ENCODE measurements at regions not wholly inside any gene's neighbourhood (a gene's known extent, or its start where the extent isn't known, plus 50 kb on each side); places are given as distances from the start of the nearest gene placed in this dataset.

- H3K36me3 ChIP-seq (ENCODE audit: insufficient read depth, low read length) = no peaks in the 10 kb centered on the region
- H3K9ac ChIP-seq (ENCODE audit: insufficient read length) = no peak overlapping the region
- no peak overlapping the region for H3K4me3 ChIP-seq
- TF ChIP-seq EZH2 (IDR thresholded peaks at IDR 0.05) (no peak), FOXP2 (optimal IDR thresholded peaks at IDR 0.05; ENCODE audit: control extremely low read depth, extremely low read length, insufficient read depth) (no peak), POLR2AphosphoS5 (IDR thresholded peaks at IDR 0.05; ENCODE audit: borderline replicate concordance, low read depth, low read length) (no peak)
- H3K27ac ChIP-seq = no peak overlapping the region
- no peaks in the 10 kb centered on the region for H3K9me3 ChIP-seq (ENCODE audit: low read depth, low read length)
- no peak for DNase-seq (ENCODE audit: low read depth, low spot score)
Observed at GRCh38 chr7:142460402-142461117, 202.7 kb upstream of the PRSS58 start.

- no peak overlapping the region for H3K27ac ChIP-seq
- no peak for DNase-seq (ENCODE audit: low read depth, low spot score)
- H3K36me3 ChIP-seq (ENCODE audit: insufficient read depth, low read length) = no peaks in the 10 kb centered on the region
- TF ChIP-seq POLR2AphosphoS5 (IDR thresholded peaks at IDR 0.05; ENCODE audit: borderline replicate concordance, low read depth, low read length) (no peak), FOXP2 (optimal IDR thresholded peaks at IDR 0.05; ENCODE audit: control extremely low read depth, extremely low read length, insufficient read depth) (no peak), EZH2 (IDR thresholded peaks at IDR 0.05) (no peak)
- no peak overlapping the region for H3K9ac ChIP-seq (ENCODE audit: insufficient read length)
- H3K9me3 ChIP-seq (ENCODE audit: low read depth, low read length) = no peaks in the 10 kb centered on the region
- H3K4me3 ChIP-seq = no peak overlapping the region
Observed at GRCh38 chr7:142459551-142459963, 201.7 kb upstream of the PRSS58 start.

GRCh38 chr7:142457146-142457703, 199.4 kb upstream of the PRSS58 start:
- Histone ChIP-seq H3K9me3 (ENCODE audit: low read depth, low read length) (no peaks in the 10 kb centered on the region), H3K4me3 (no peak overlapping the region)
- DNase-seq (ENCODE audit: low read depth, low spot score) = no peak

GRCh38 chr7:142455392-142455791, 197.5 kb upstream of the PRSS58 start:
- DNase-seq (ENCODE audit: low read depth, low spot score) = no peak
- Histone ChIP-seq H3K27ac (no peak overlapping the region), H3K9ac (ENCODE audit: insufficient read length) (no peak overlapping the region), H3K9me3 (ENCODE audit: low read depth, low read length) (no peaks in the 10 kb centered on the region), H3K36me3 (ENCODE audit: insufficient read depth, low read length) (no peaks in the 10 kb centered on the region), H3K4me3 (no peak overlapping the region)
- TF ChIP-seq EZH2 (IDR thresholded peaks at IDR 0.05) = no peak
- TF ChIP-seq FOXP2 (optimal IDR thresholded peaks at IDR 0.05; ENCODE audit: control extremely low read depth, extremely low read length, insufficient read depth) = no peak
- no peak for TF ChIP-seq POLR2AphosphoS5 (IDR thresholded peaks at IDR 0.05; ENCODE audit: borderline replicate concordance, low read depth, low read length)

More at GRCh38 chr7:142457146-142457703, 199.4 kb upstream of the PRSS58 start:
- Histone ChIP-seq H3K9ac (ENCODE audit: insufficient read length) (no peak overlapping the region), H3K27ac (no peak overlapping the region), H3K36me3 (ENCODE audit: insufficient read depth, low read length) (no peaks in the 10 kb centered on the region)
- TF ChIP-seq FOXP2 (optimal IDR thresholded peaks at IDR 0.05; ENCODE audit: control extremely low read depth, extremely low read length, insufficient read depth) (no peak), EZH2 (IDR thresholded peaks at IDR 0.05) (no peak), POLR2AphosphoS5 (IDR thresholded peaks at IDR 0.05; ENCODE audit: borderline replicate concordance, low read depth, low read length) (no peak)

GRCh38 chr7:142454862-142455261, 197.0 kb upstream of the PRSS58 start:
- no peak overlapping the region for H3K4me3 ChIP-seq
- no peak for DNase-seq (ENCODE audit: low read depth, low spot score)
- H3K36me3 ChIP-seq (ENCODE audit: insufficient read depth, low read length) = no peaks in the 10 kb centered on the region
- no peak overlapping the region for H3K27ac ChIP-seq
- no peaks in the 10 kb centered on the region for H3K9me3 ChIP-seq (ENCODE audit: low read depth, low read length)
- H3K9ac ChIP-seq (ENCODE audit: insufficient read length) = no peak overlapping the region
- TF ChIP-seq FOXP2 (optimal IDR thresholded peaks at IDR 0.05; ENCODE audit: control extremely low read depth, extremely low read length, insufficient read depth) = no peak
- no peak for TF ChIP-seq POLR2AphosphoS5 (IDR thresholded peaks at IDR 0.05; ENCODE audit: borderline replicate concordance, low read depth, low read length)
- TF ChIP-seq EZH2 (IDR thresholded peaks at IDR 0.05) = no peak

GRCh38 chr7:142452791-142453190, 194.9 kb upstream of the PRSS58 start:
- no peak overlapping the region for H3K27ac ChIP-seq
- H3K36me3 ChIP-seq (ENCODE audit: insufficient read depth, low read length) = no peaks in the 10 kb centered on the region
- H3K9ac ChIP-seq (ENCODE audit: insufficient read length) = no peak overlapping the region
- no peak overlapping the region for H3K4me3 ChIP-seq
- no peak for TF ChIP-seq EZH2 (IDR thresholded peaks at IDR 0.05)
- TF ChIP-seq POLR2AphosphoS5 (IDR thresholded peaks at IDR 0.05; ENCODE audit: borderline replicate concordance, low read depth, low read length) = no peak
- TF ChIP-seq FOXP2 (optimal IDR thresholded peaks at IDR 0.05; ENCODE audit: control extremely low read depth, extremely low read length, insufficient read depth) = no peak
- no peaks in the 10 kb centered on the region for H3K9me3 ChIP-seq (ENCODE audit: low read depth, low read length)
- DNase-seq (ENCODE audit: low read depth, low spot score) = no peak

GRCh38 chr7:142451817-142452216, 194.0 kb upstream of the PRSS58 start:
- no peak for DNase-seq (ENCODE audit: low read depth, low spot score)

GRCh38 chr7:142451296-142451695, 193.4 kb upstream of the PRSS58 start:
- no peak overlapping the region for H3K27ac ChIP-seq
- no peak overlapping the region for H3K4me3 ChIP-seq
- H3K36me3 ChIP-seq (ENCODE audit: insufficient read depth, low read length) = no peaks in the 10 kb centered on the region
- TF ChIP-seq EZH2 (IDR thresholded peaks at IDR 0.05) = no peak
- TF ChIP-seq POLR2AphosphoS5 (IDR thresholded peaks at IDR 0.05; ENCODE audit: borderline replicate concordance, low read depth, low read length) = no peak
- no peak for TF ChIP-seq FOXP2 (optimal IDR thresholded peaks at IDR 0.05; ENCODE audit: control extremely low read depth, extremely low read length, insufficient read depth)
- DNase-seq (ENCODE audit: low read depth, low spot score) = no peak
- no peak overlapping the region for H3K9ac ChIP-seq (ENCODE audit: insufficient read length)
- no peaks in the 10 kb centered on the region for H3K9me3 ChIP-seq (ENCODE audit: low read depth, low read length)

More at GRCh38 chr7:142451817-142452216, 194.0 kb upstream of the PRSS58 start:
- Histone ChIP-seq H3K36me3 (ENCODE audit: insufficient read depth, low read length) (no peaks in the 10 kb centered on the region), H3K27ac (no peak overlapping the region), H3K4me3 (no peak overlapping the region), H3K9me3 (ENCODE audit: low read depth, low read length) (no peaks in the 10 kb centered on the region), H3K9ac (ENCODE audit: insufficient read length) (no peak overlapping the region)
- TF ChIP-seq FOXP2 (optimal IDR thresholded peaks at IDR 0.05; ENCODE audit: control extremely low read depth, extremely low read length, insufficient read depth) (no peak), POLR2AphosphoS5 (IDR thresholded peaks at IDR 0.05; ENCODE audit: borderline replicate concordance, low read depth, low read length) (no peak), EZH2 (IDR thresholded peaks at IDR 0.05) (no peak)

Data from SK-N-MC (cell line).